DMS79 treated with DMSO at 0.1 percent for 48 hours (cell line): ENCODE measurements at regions not wholly inside any gene's neighbourhood (a gene's known extent, or its start where the extent isn't known, plus 50 kb on each side); places are given as distances from the start of the nearest gene placed in this dataset.
"Not testable (repeated sequence)": the region's sequence is repeated elsewhere in the genome, so short reads cannot be mapped to it uniquely, and the experiment has no call there.

ENCODE experiments used
- DNase-seq: peaks from one replicate; lab custom pipeline; 2025; lab: John Stamatoyannopoulos, UW

DNA sequence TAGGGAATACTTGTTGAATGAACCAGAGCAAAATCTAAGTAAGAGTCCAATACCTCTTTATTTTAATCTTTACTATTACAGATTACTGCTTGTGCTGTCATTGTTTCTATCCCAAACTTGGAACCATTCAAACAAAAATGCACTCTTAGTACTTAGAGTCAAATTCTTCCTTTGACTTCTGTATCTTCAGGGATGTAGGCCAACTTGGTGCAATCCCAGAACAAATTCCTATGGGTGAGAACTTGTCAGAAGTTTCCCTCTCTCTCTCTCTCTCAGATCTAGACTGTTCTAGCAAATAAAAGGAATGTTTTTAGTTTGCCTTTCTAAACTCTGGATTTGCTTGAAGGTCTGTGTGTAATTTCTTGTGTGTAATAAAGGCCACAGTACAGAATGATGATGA lies 329.0 kb upstream of the TMTC4 start:
- DNase-seq: no peak

GRCh38 chr13:100989392-100989791 lies 314.8 kb upstream of the TMTC4 start:
- no peak for DNase-seq

DNA sequence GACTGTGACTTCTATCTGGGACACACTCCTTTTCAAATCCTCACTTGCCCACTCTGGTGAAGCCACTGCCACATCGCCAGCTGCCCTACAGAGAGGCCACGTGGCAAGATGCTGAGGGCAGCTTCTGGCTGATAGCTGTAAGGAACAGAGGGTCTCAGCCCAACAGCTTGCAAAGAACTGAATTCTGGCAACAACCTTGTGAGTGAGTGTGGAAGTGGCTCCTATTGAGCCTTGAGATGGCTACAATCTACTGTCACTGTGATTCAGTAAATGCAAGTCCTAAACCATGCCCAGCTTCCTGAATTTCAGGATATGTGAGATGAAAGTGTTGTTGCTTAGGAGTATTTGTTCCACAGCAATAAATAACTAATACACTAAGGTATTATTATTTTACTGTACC lies 314.3 kb upstream of the TMTC4 start:
- no peak for DNase-seq

DNA sequence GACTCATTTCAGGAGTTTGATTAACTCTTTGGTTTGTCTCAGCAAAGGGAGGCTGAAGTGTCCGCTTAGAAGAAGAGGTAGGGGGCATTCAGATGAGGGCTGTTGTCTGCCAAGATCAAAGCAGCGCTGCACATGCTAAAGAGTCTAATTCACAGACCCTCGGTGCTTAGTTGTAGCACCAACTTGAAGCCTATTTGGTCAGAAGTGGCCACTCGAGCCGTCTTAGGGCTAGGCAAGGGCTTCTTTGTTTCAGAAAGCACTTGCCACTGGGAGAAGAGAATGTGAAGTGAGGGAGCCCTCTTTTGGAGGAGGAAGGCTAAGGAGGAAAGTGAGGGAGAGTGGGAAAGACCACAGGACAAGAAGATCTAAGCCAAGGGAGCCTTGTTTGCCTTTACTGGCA lies 313.4 kb upstream of the TMTC4 start:
- peak; percentile 98 for DNase-seq

- no peak for DNase-seq
These were observed 312.0 kb upstream of the TMTC4 start for GRCh38 chr13:100986571-100986970.

GRCh38 chr13:100984085-100984705 lies 309.6 kb upstream of the TMTC4 start:
- peak; percentile 92 for DNase-seq

DNA sequence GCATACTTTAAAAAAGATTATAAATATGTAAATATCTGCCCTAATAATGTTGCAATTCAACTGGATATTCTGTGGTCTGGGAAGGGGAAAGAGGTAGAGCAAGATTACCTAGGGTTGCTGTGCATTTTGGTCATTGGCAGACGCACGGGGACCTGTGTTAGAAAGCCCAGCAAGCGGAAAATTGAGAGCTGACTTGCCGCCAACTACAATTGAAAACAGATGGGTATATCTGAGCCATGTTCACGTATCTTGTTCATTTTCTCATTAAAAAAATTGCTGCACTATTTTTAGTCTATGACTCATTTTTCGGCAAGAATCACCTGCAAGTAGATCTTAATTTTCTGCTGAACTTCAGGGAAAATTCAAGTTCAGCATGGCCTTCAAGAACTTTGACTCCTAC lies 308.5 kb upstream of the TMTC4 start:
- no peak for DNase-seq

DNA sequence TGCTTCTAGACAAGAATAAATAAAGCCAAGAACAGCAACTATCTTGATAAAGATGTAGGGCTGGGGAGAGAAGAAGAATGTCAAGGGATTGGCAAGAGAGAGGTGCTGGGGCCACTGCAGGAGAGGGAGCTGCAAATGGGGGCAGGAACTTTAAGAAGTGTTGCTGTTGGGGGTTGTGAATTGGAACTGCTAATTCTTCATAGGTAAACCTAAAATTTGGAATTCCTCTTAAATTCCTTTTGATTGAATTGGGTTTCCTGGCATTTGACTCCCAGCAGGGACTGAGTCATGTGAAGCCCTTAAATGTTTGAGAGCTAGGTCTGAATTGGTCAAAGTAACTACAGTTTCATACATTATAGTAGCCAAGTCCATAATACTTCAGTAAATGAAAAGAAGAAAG lies 305.6 kb upstream of the TMTC4 start:
- no peak for DNase-seq

DNA sequence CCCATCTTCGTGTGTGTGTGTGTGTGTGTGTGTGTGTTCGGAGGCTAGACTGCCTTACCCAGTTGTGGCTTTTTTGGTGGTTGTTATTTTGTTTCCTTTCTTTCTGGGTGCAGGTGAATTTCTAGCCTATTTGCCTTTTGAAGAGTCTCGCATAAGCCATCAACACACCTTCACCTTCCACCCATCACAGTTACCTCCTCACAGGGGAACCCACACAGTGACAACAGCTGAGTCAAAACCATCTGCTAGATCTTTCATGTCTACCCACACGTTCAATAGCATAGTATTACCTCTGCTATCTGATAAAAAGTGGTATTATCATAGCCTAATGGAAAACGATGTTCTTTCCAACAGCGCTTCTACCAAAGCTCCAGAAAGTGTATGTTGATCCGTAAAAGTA lies 303.2 kb upstream of the TMTC4 start:
- DNase-seq: no peak

GRCh38 chr13:100976993-100977392 lies 302.4 kb upstream of the TMTC4 start:
- no peak for DNase-seq

DNA sequence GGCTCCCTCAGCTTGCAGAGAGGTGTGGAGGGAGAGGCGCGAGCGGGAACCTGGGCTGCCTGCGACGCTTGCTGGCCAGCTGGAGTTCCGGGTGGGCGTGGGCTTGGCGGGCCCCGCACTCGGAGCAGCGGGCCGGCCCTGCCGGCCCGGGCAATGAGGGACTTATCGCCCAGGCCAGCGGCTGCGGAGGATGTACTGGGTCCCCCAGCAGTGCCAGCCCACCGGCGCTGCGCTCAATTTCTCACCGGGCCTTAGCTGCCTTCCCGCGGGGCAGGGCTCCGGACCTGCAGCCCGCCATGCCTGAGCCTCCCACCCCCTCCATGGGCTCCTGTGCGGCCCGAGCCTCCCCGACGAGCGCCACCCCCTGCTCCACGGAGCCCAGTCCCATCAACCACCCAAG lies 301.1 kb upstream of the TMTC4 start:
- DNase-seq: not testable (repeated sequence)

DNA sequence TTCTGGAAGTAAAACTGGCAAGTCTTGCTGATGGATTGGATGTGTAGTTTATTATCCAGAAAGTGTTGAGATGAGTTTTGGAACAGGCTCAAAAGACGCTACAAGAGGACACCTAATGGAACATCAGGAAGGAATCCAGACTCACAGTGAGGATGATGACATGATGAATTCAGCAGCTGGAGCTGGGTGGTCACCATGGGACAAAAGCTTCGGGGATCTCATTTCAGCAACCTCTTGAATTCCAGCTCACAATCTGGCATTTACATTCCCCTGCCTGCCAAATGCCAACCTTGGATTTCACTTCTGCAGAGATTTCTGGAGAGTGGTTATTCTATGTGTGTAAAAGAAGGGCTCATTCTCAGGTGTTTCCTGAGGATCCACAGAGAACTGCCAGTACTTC lies 288.0 kb upstream of the TMTC4 start:
- no peak for DNase-seq

GRCh38 chr13:100961186-100961585 lies 286.6 kb upstream of the TMTC4 start:
- DNase-seq: no peak

DNA sequence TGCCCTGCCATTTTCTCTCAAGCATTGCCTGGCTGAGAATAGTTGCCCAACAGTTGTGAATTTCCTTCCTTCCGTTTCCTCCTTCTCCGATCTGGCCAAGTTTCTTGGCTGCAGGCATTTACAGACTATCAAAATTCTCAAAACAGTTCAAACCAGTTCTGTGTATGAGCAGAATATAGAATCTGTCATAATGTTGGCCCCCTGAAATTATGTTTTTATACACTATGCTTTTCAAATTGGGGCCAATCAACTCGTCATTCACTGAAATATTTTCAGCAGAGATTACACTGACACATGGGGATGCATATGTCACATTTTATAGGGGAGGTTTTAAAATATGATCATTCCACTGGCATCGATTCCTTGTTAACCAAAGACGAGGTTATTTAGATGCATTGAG lies 284.2 kb upstream of the TMTC4 start:
- no peak for DNase-seq

- no peak for DNase-seq
These were observed 283.1 kb upstream of the TMTC4 start for GRCh38 chr13:100957741-100958140.

GRCh38 chr13:100954430-100955305 lies 280.1 kb upstream of the TMTC4 start:
- peak; percentile 72 for DNase-seq

- DNase-seq: no peak
These were observed 276.4 kb upstream of the TMTC4 start for GRCh38 chr13:100951016-100951415.

DNA sequence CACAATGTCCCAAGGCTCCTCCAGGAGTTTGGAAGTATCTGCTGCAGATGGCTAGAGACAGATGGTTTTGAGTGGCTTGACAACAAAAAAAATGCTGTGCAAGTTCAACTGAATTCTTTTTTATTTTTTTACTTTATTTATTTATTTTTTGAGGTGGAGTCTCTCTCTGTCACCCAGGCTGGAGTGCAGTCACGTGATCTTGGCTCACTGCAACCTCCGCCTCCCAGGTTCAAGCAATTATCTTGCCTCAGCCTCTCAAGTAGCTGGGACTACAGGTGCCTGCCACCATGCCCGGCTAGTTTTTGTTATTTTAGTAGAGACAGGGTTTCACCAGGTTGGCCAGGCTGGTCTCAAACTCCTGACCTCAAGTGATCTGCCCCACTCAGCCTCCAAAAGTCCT lies 274.3 kb upstream of the TMTC4 start:
- not testable (repeated sequence) for DNase-seq

DNA sequence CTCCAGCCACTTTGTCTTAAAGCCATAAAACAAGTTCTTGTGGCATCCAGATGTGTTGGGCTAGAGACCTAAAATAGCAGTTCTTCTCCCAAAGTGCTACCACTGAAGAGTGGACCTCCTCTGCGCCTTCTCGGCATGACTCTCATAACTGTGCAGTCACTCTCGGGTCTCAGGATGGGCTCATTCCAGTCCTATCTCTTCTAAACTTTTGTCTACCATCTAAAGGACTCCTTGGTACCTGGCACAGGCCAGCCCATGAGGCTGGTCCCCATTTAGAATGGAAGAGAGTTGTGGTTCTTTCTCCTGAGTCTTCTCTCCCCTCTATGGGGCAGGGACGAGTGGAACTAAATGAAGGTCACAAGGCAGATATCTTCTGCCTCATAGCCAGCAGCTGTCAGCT lies 272.0 kb upstream of the TMTC4 start:
- DNase-seq: no peak

DNA sequence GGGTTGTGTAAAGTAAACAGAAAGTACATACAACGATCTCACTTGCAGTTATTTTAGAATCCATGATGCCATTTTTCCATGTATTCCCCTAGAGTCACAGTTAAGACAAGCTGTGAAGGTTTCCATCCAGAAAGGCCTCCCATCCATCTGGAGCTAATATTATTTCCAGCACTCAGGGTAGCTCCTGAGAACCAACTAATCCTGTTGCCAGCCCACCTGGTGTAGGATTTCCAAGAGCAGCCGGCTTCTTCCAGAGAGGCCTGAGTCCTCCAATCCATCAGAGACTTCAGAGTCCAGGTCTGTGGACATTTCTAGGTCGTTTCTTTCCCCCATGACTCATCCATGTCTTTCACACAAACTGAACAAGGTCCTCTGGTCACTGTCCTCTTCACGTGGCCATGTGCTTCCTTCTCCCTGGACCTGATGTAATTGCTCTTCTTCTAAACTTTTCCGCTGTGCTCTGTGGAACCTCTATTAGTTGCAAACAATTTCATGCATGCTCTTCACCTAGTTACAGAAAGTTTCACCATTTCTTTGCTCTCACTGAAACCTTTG lies 270.3 kb upstream of the TMTC4 start:
- DNase-seq: no peak

DNA sequence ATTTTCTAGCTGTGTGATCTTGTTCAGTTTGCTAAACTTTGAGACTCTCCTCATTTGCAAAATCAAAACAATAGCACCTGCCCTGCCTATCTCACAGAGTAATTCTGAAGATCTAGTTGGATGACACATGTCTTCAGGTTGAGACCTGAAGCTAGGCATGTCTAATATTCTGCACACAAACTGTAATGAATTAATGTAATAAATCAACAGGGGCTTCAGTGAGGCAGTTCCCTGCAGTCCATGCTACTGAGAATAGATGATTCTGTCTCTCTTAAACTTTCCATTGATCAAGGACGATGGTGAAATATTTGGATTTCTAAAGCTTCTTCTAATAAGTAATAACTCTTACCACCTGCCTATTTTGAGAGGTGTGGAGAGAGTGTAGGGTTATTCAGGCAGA lies 268.1 kb upstream of the TMTC4 start:
- no peak for DNase-seq

GRCh38 chr13:100941377-100942368 lies 267.1 kb upstream of the TMTC4 start:
- peak; percentile 55 for DNase-seq
